GM12878 (cell line): ENCODE measurements at regions not wholly inside any gene's neighbourhood (a gene's known extent, or its start where the extent isn't known, plus 50 kb on each side); places are given as distances from the start of the nearest gene placed in this dataset.

Experiments used
- ATAC-seq: fragments of 200-7000 bp; cut with Tn5 transposase; 3 replicates; pipeline ENCODE4 v1.9.1; 2020; ENCODE audit warnings: mild to moderate bottlenecking, moderate library complexity
- BruUV-seq: library from RNA; stranded (reverse); fragments of 400-500 nt; replicated peaks from 2 replicates; lab custom pipeline; 2021; lab: Mats Ljungman, UMichigan
- CTCF ChIA-PET: fragments of 300-600 bp; sonication (Branson Sonifier 250); formaldehyde crosslinking; extraction: SDS; loops from one replicate; lab custom pipeline; 2021; ENCODE audit warnings: inconsistent platforms; lab: Yijun Ruan, JAX
- POLR2A ChIA-PET: fragments of 350-600 bp; formaldehyde crosslinking; extraction: SDS; loops from one replicate; lab custom pipeline; 2021; ENCODE audit warnings: inconsistent platforms; lab: Charles Lee
- RAD21 ChIA-PET: fragments of 300-600 bp; sonication (Branson Sonifier 250); formaldehyde crosslinking; loops from one replicate; lab custom pipeline; 2023; ENCODE audit warnings: antibody characterized with exemption; ENCODE audit not compliant: unreplicated experiment; lab: Charles Lee
- SMC1A ChIA-PET: fragments of 300-600 bp; sonication (Branson Sonifier 250); formaldehyde crosslinking; loops from one replicate; lab custom pipeline; 2023; ENCODE audit not compliant: unreplicated experiment, uncharacterized antibody; lab: Charles Lee
- DNase-seq: peaks from one replicate; pipeline ENCODE4 v3.0.0-alpha.2; 2011; ENCODE audit warnings: low read depth, low spot score
- FAIRE-seq: peaks from 3 replicates; lab custom pipeline; 2011; peaks lifted over from hg19 to GRCh38; lab: Jason Lieb, UNC
- H2AFZ ChIP-seq: 2 replicates; pipeline ENCODE4 v1.6.0; 2011; ENCODE audit warnings: low read depth, low read length, control low read depth; ENCODE audit not compliant: control insufficient read depth
- H3K27ac ChIP-seq: 2 replicates; pipeline ENCODE4 v1.5.1; 2011; ENCODE audit warnings: control low read depth; ENCODE audit not compliant: control insufficient read depth, insufficient read depth
- H3K27me3 ChIP-seq, 2 experiments: replicated peaks in 1 of 2; 2 replicates each; pipeline versions ENCODE4 v1.6.0 to v1.6.1; 2011; ENCODE audit warnings: low read length in 1 of 2; ENCODE audit not compliant: control insufficient read depth in 2 of 2, insufficient read depth in 2 of 2
- H3K36me3 ChIP-seq, 2 experiments: 2 replicates each; pipeline ENCODE4 v1.5.1; 2011; ENCODE audit warnings: low read length in 1 of 2; ENCODE audit not compliant: control insufficient read depth in 2 of 2, insufficient read depth in 2 of 2
- H3K4me1 ChIP-seq: 2 replicates; pipeline ENCODE4 v1.6.1; 2011; ENCODE audit warnings: mild to moderate bottlenecking, low read length, moderate library complexity, mixed read lengths; ENCODE audit not compliant: control insufficient read depth, insufficient read depth
- H3K4me2 ChIP-seq: 2 replicates; pipeline ENCODE4 v1.6.0; 2011; ENCODE audit warnings: control low read depth; ENCODE audit not compliant: control insufficient read depth, insufficient read depth
- H3K4me3 ChIP-seq: fragments of 200-600 bp; sonication (generic); 2 replicates; pipeline ENCODE4 v1.5.1; 2016
- H3K79me2 ChIP-seq: 2 replicates; pipeline ENCODE4 v1.6.0; 2011; ENCODE audit warnings: low read length; ENCODE audit not compliant: control insufficient read depth, insufficient read depth
- H3K9ac ChIP-seq: 2 replicates; pipeline ENCODE4 v1.8.0; 2011; ENCODE audit warnings: low read length, control low read depth, mixed read lengths; ENCODE audit not compliant: control insufficient read depth, insufficient read depth
- H3K9me3 ChIP-seq: replicated peaks from 3 replicates; pipeline ENCODE4 v1.5.1; 2011; ENCODE audit warnings: mild to moderate bottlenecking, low read length; ENCODE audit not compliant: control insufficient read depth, insufficient read depth
- H4K20me1 ChIP-seq: 2 replicates; pipeline ENCODE4 v1.6.0; 2011; ENCODE audit not compliant: control insufficient read depth, insufficient read depth
- BCL3 ChIP-seq: IDR thresholded peaks from 2 replicates; pipeline ENCODE4 v1.6.1; 2011; ENCODE audit warnings: borderline replicate concordance, low read depth, mild to moderate bottlenecking, moderate library complexity, low read length; ENCODE audit not compliant: insufficient read depth, poor library complexity, severe bottlenecking
- KAT2A ChIP-seq: conservative IDR thresholded peaks from 2 replicates; pipeline ENCODE4 v1.6.1; 2011; ENCODE audit warnings: low read depth, low read length; ENCODE audit not compliant: control insufficient read depth
- MYB ChIP-seq: fragments of 150-350 bp; IDR thresholded peaks from 2 replicates; pipeline ENCODE4 v1.6.1; 2014; ENCODE audit warnings: mild to moderate bottlenecking, low read depth, low read length, borderline replicate concordance
- PML ChIP-seq: IDR thresholded peaks from 2 replicates; pipeline ENCODE4 v1.6.1; 2012; ENCODE audit warnings: low read length, inconsistent platforms
- SKIL ChIP-seq: fragments of 450-650 bp; IDR thresholded peaks from 2 replicates; pipeline ENCODE4 v1.6.1; 2017; ENCODE audit warnings: mild to moderate bottlenecking, low read depth, inconsistent platforms; ENCODE audit not compliant: poor library complexity, severe bottlenecking
- STAT1 ChIP-seq: fragments of 450-650 bp; conservative IDR thresholded peaks from 2 replicates; pipeline ENCODE4 v1.6.1; 2014; ENCODE audit warnings: antibody characterized with exemption, mild to moderate bottlenecking
- TCF3 ChIP-seq: IDR thresholded peaks from 2 replicates; pipeline ENCODE4 v1.6.1; 2012; ENCODE audit warnings: low read depth, mild to moderate bottlenecking, low read length, borderline replicate concordance; ENCODE audit not compliant: insufficient read depth
- YBX1 ChIP-seq: fragments of 450-650 bp; IDR thresholded peaks from 2 replicates; pipeline ENCODE4 v1.6.1; 2016; ENCODE audit warnings: antibody characterized with exemption
- ZBTB40 ChIP-seq: fragments of 450-650 bp; IDR thresholded peaks from 2 replicates; pipeline ENCODE4 v1.6.1; 2016; ENCODE audit warnings: mild to moderate bottlenecking, moderate library complexity, borderline replicate concordance
- WGBS: methylation state at CpG from one replicate; pipeline ENCODE4 v1.1.6; 2016; ENCODE audit warnings: low lambda C conversion rate; ENCODE audit not compliant: insufficient replicate concordance, insufficient coverage; ENCODE audit errors: missing lambda C conversion rate; 5-methylcytosine and 5-hydroxymethylcytosine counted together
- in situ Hi-C: fragments of 300-500 bp; cut with MboI; formaldehyde crosslinking; loops from 9 replicates; pipeline ENCODE4 v1.14.3; 2018; ENCODE audit warnings: mixed read lengths
- intact Hi-C: fragments of 100-400 bp; cut with micrococcal nuclease; formaldehyde crosslinking; loops from one replicate; pipeline ENCODE4 v1.14.2; 2022; ENCODE audit not compliant: unreplicated experiment
- TF ChIP-seq, protein P1 (sequence below): IDR thresholded peaks from 2 replicates; pipeline ENCODE4 v1.6.1; 2012; ENCODE audit warnings: mild to moderate bottlenecking, low read depth, low read length

GRCh38 chr9:86464242-86464641 lies 110.0 kb upstream of the TUT7 start (continued):
- no peak for TF ChIP-seq SKIL

- Histone ChIP-seq H2AFZ (no peak overlapping the region), H3K9me3 (no peaks in the 10 kb centered on the region), H4K20me1 (no peaks in the 10 kb centered on the region), H3K27ac (no peak overlapping the region), H3K79me2 (no peaks in the 10 kb centered on the region), H3K4me2 (no peak overlapping the region), H3K27me3 (no peaks in the 10 kb centered on the region), H3K36me3 (no peaks in the 10 kb centered on the region), H3K4me3 (no peak overlapping the region), H3K4me1 (no peaks in the 10 kb centered on the region), H3K9ac (no peak overlapping the region)
- DNase-seq (no peak), ATAC-seq (no peak), FAIRE-seq (no peak)
- ChIA-PET SMC1A (no interaction called here), RAD21 (no interaction called here), CTCF (no interaction called here), POLR2A (no interaction called here)
- in situ Hi-C loops (no loop called here), intact Hi-C loops (no loop called here)
- WGBS = 64% methylated on average over 11 of the region's 11 CpGs
- BruUV-seq = no TSS peak
- no peak for TF ChIP-seq MYB
- TF ChIP-seq BCL3 = no peak
- no peak for TF ChIP-seq ZBTB40
- TF ChIP-seq YBX1 = no peak
- no peak for TF ChIP-seq KAT2A
- TF ChIP-seq TCF3 = no peak
- no peak for TF ChIP-seq STAT1
- TF ChIP-seq, protein P1, sequence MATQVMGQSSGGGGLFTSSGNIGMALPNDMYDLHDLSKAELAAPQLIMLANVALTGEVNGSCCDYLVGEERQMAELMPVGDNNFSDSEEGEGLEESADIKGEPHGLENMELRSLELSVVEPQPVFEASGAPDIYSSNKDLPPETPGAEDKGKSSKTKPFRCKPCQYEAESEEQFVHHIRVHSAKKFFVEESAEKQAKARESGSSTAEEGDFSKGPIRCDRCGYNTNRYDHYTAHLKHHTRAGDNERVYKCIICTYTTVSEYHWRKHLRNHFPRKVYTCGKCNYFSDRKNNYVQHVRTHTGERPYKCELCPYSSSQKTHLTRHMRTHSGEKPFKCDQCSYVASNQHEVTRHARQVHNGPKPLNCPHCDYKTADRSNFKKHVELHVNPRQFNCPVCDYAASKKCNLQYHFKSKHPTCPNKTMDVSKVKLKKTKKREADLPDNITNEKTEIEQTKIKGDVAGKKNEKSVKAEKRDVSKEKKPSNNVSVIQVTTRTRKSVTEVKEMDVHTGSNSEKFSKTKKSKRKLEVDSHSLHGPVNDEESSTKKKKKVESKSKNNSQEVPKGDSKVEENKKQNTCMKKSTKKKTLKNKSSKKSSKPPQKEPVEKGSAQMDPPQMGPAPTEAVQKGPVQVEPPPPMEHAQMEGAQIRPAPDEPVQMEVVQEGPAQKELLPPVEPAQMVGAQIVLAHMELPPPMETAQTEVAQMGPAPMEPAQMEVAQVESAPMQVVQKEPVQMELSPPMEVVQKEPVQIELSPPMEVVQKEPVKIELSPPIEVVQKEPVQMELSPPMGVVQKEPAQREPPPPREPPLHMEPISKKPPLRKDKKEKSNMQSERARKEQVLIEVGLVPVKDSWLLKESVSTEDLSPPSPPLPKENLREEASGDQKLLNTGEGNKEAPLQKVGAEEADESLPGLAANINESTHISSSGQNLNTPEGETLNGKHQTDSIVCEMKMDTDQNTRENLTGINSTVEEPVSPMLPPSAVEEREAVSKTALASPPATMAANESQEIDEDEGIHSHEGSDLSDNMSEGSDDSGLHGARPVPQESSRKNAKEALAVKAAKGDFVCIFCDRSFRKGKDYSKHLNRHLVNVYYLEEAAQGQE = no peak
- TF ChIP-seq PML = no peak
These were observed 106.2 kb upstream of the TUT7 start for GRCh38 chr9:86460216-86461002.
